GM12878 (cell line): ENCODE measurements at regions not wholly inside any gene's neighbourhood (a gene's known extent, or its start where the extent isn't known, plus 50 kb on each side); places are given as distances from the start of the nearest gene placed in this dataset.

Experiments used
- ATAC-seq: fragments of 200-7000 bp; cut with Tn5 transposase; 3 replicates; pipeline ENCODE4 v1.9.1; 2020; ENCODE audit warnings: mild to moderate bottlenecking, moderate library complexity
- BruUV-seq: library from RNA; stranded (reverse); fragments of 400-500 nt; replicated peaks from 2 replicates; lab custom pipeline; 2021; lab: Mats Ljungman, UMichigan
- CTCF ChIA-PET: fragments of 300-600 bp; sonication (Branson Sonifier 250); formaldehyde crosslinking; extraction: SDS; loops from one replicate; lab custom pipeline; 2021; ENCODE audit warnings: inconsistent platforms; lab: Yijun Ruan, JAX
- POLR2A ChIA-PET: fragments of 350-600 bp; formaldehyde crosslinking; extraction: SDS; loops from one replicate; lab custom pipeline; 2021; ENCODE audit warnings: inconsistent platforms; lab: Charles Lee
- RAD21 ChIA-PET: fragments of 300-600 bp; sonication (Branson Sonifier 250); formaldehyde crosslinking; loops from one replicate; lab custom pipeline; 2023; ENCODE audit warnings: antibody characterized with exemption; ENCODE audit not compliant: unreplicated experiment; lab: Charles Lee
- SMC1A ChIA-PET: fragments of 300-600 bp; sonication (Branson Sonifier 250); formaldehyde crosslinking; loops from one replicate; lab custom pipeline; 2023; ENCODE audit not compliant: unreplicated experiment, uncharacterized antibody; lab: Charles Lee
- DNase-seq: peaks from one replicate; pipeline ENCODE4 v3.0.0-alpha.2; 2011; ENCODE audit warnings: low read depth, low spot score
- FAIRE-seq: peaks from 3 replicates; lab custom pipeline; 2011; peaks lifted over from hg19 to GRCh38; lab: Jason Lieb, UNC
- H2AFZ ChIP-seq: 2 replicates; pipeline ENCODE4 v1.6.0; 2011; ENCODE audit warnings: low read depth, low read length, control low read depth; ENCODE audit not compliant: control insufficient read depth
- H3K27ac ChIP-seq: 2 replicates; pipeline ENCODE4 v1.5.1; 2011; ENCODE audit warnings: control low read depth; ENCODE audit not compliant: control insufficient read depth, insufficient read depth
- H3K27me3 ChIP-seq, 2 experiments: replicated peaks in 1 of 2; 2 replicates each; pipeline versions ENCODE4 v1.6.0 to v1.6.1; 2011; ENCODE audit warnings: low read length in 1 of 2; ENCODE audit not compliant: control insufficient read depth in 2 of 2, insufficient read depth in 2 of 2
- H3K36me3 ChIP-seq, 2 experiments: 2 replicates each; pipeline ENCODE4 v1.5.1; 2011; ENCODE audit warnings: low read length in 1 of 2; ENCODE audit not compliant: control insufficient read depth in 2 of 2, insufficient read depth in 2 of 2
- H3K4me1 ChIP-seq: 2 replicates; pipeline ENCODE4 v1.6.1; 2011; ENCODE audit warnings: mild to moderate bottlenecking, low read length, moderate library complexity, mixed read lengths; ENCODE audit not compliant: control insufficient read depth, insufficient read depth
- H3K4me2 ChIP-seq: 2 replicates; pipeline ENCODE4 v1.6.0; 2011; ENCODE audit warnings: control low read depth; ENCODE audit not compliant: control insufficient read depth, insufficient read depth
- H3K4me3 ChIP-seq: fragments of 200-600 bp; sonication (generic); 2 replicates; pipeline ENCODE4 v1.5.1; 2016
- H3K79me2 ChIP-seq: 2 replicates; pipeline ENCODE4 v1.6.0; 2011; ENCODE audit warnings: low read length; ENCODE audit not compliant: control insufficient read depth, insufficient read depth
- H3K9ac ChIP-seq: 2 replicates; pipeline ENCODE4 v1.8.0; 2011; ENCODE audit warnings: low read length, control low read depth, mixed read lengths; ENCODE audit not compliant: control insufficient read depth, insufficient read depth
- H3K9me3 ChIP-seq: replicated peaks from 3 replicates; pipeline ENCODE4 v1.5.1; 2011; ENCODE audit warnings: mild to moderate bottlenecking, low read length; ENCODE audit not compliant: control insufficient read depth, insufficient read depth
- H4K20me1 ChIP-seq: 2 replicates; pipeline ENCODE4 v1.6.0; 2011; ENCODE audit not compliant: control insufficient read depth, insufficient read depth
- BCLAF1 ChIP-seq: fragments of 450-650 bp; IDR thresholded peaks from 2 replicates; pipeline ENCODE4 v1.6.1; 2017; ENCODE audit warnings: antibody characterized with exemption, mild to moderate bottlenecking, moderate library complexity
- CEBPZ ChIP-seq: fragments of 150-350 bp; IDR thresholded peaks from 2 replicates; pipeline ENCODE4 v1.6.1; 2016; ENCODE audit warnings: low read depth, low read length
- LARP7 ChIP-seq: fragments of 450-650 bp; IDR thresholded peaks from 2 replicates; pipeline ENCODE4 v1.6.1; 2017; ENCODE audit warnings: mild to moderate bottlenecking
- NR2F1 ChIP-seq: fragments of 450-650 bp; conservative IDR thresholded peaks from 2 replicates; pipeline ENCODE4 v1.6.1; 2017; ENCODE audit warnings: mild to moderate bottlenecking
- PBX3 ChIP-seq: IDR thresholded peaks from 2 replicates; pipeline ENCODE4 v1.6.1; 2011; ENCODE audit warnings: mild to moderate bottlenecking, low read depth, low read length, moderate library complexity; ENCODE audit not compliant: insufficient replicate concordance
- ZNF207 ChIP-seq: fragments of 450-650 bp; IDR thresholded peaks from 2 replicates; pipeline ENCODE4 v1.6.1; 2014; ENCODE audit warnings: antibody characterized with exemption, mild to moderate bottlenecking, borderline replicate concordance
- WGBS: methylation state at CpG from one replicate; pipeline ENCODE4 v1.1.6; 2016; ENCODE audit warnings: low lambda C conversion rate; ENCODE audit not compliant: insufficient replicate concordance, insufficient coverage; ENCODE audit errors: missing lambda C conversion rate; 5-methylcytosine and 5-hydroxymethylcytosine counted together
- in situ Hi-C: fragments of 300-500 bp; cut with MboI; formaldehyde crosslinking; loops from 9 replicates; pipeline ENCODE4 v1.14.3; 2018; ENCODE audit warnings: mixed read lengths
- intact Hi-C: fragments of 100-400 bp; cut with micrococcal nuclease; formaldehyde crosslinking; loops from one replicate; pipeline ENCODE4 v1.14.2; 2022; ENCODE audit not compliant: unreplicated experiment

- no TSS peak for BruUV-seq
- H3K79me2 ChIP-seq: no peaks in the 10 kb centered on the region
- no peak overlapping the region for H3K4me2 ChIP-seq
- H3K27ac ChIP-seq: no peak overlapping the region
- H3K9ac ChIP-seq: no peak overlapping the region
- intact Hi-C loops (no loop called here), in situ Hi-C loops (no loop called here)
- ATAC-seq (no peak), DNase-seq (no peak), FAIRE-seq (no peak)
- ChIA-PET CTCF (no interaction called here), SMC1A (no interaction called here), POLR2A (no interaction called here), RAD21 (no interaction called here)
- H2AFZ ChIP-seq: no peak overlapping the region
- TF ChIP-seq BCLAF1: no peak
- TF ChIP-seq ZNF207: no peak
- no peak for TF ChIP-seq NR2F1
- TF ChIP-seq LARP7: no peak
- TF ChIP-seq CEBPZ: no peak
- no peak for TF ChIP-seq PBX3
- H3K27me3 ChIP-seq: no peaks in the 10 kb centered on the region; a peak in 1 of 4 replicates
- 48% methylated on average over 10 of the region's 10 CpGs for WGBS
- H3K4me3 ChIP-seq: no peak overlapping the region
- no peaks in the 10 kb centered on the region for H3K4me1 ChIP-seq
- H3K9me3 ChIP-seq: peaks cover under 1% of the 10 kb centered on the region; the same call in 1 of the 3 replicates
- no peaks in the 10 kb centered on the region for H3K36me3 ChIP-seq
- no peaks in the 10 kb centered on the region for H4K20me1 ChIP-seq
These were observed 446.7 kb upstream of the PROK2 start for GRCh38 chr3:72231439-72232196.
